PFSK-1 (cell line): ENCODE measurements at regions not wholly inside any gene's neighbourhood (a gene's known extent, or its start where the extent isn't known, plus 50 kb on each side); places are given as distances from the start of the nearest gene placed in this dataset.

ENCODE experiments used
- FOXP2 ChIP-seq: optimal IDR thresholded peaks from 2 replicates; pipeline ENCODE3; 2011; ENCODE audit warnings: borderline replicate concordance, control low read depth, inconsistent platforms; ENCODE audit not compliant: insufficient read depth; ENCODE audit errors: extremely low read length, extremely low read depth
- POLR2AphosphoS5 ChIP-seq: IDR thresholded peaks from 2 replicates; pipeline ENCODE4 v1.6.1; 2012; ENCODE audit warnings: low read depth, mild to moderate bottlenecking, control low read depth, low read length, moderate library complexity
- SIN3A ChIP-seq: IDR thresholded peaks from 2 replicates; pipeline ENCODE4 v1.6.1; 2012; ENCODE audit warnings: mild to moderate bottlenecking, low read length, moderate library complexity, borderline replicate concordance; ENCODE audit not compliant: insufficient read depth
- TAF1 ChIP-seq: IDR thresholded peaks from 2 replicates; pipeline ENCODE4 v1.6.1; 2012; ENCODE audit warnings: low read length, control low read depth, borderline replicate concordance; ENCODE audit not compliant: insufficient read depth
- TF ChIP-seq, protein P1 (sequence below), 2 experiments: IDR thresholded peaks; 2 replicates each; pipeline versions ENCODE4 v1.6.1 to v1.8.0; 2011 to 2012; ENCODE audit warnings: low read depth in 2 of 2, low read length in 2 of 2, control low read depth in 1 of 2, inconsistent platforms in 1 of 2, mild to moderate bottlenecking in 1 of 2, moderate library complexity in 1 of 2; ENCODE audit not compliant: insufficient read depth in 1 of 2

DNA sequence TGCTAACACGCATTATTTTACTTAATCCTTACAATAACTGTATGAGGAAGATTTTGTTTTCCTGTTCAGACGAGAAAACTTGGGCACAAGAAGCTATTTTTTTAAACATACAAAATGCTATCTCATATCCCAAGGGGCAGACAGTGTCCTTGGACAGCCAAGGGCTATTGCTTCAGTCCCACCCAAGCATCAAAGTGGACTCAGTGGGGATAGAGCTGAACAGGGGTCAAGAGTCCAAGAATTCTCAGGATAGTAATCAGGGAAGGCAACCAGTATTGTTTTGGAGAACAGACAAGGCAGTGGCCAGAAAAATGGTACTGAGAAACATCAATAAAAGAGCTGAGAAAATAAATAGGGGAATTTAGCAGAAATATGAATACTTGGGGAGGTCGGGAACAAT is 465.7 kb downstream of the PLPP3 start:
- TF ChIP-seq SIN3A (no peak), POLR2AphosphoS5 (no peak), TAF1 (no peak), FOXP2 (no peak)
- TF ChIP-seq, protein P1, sequence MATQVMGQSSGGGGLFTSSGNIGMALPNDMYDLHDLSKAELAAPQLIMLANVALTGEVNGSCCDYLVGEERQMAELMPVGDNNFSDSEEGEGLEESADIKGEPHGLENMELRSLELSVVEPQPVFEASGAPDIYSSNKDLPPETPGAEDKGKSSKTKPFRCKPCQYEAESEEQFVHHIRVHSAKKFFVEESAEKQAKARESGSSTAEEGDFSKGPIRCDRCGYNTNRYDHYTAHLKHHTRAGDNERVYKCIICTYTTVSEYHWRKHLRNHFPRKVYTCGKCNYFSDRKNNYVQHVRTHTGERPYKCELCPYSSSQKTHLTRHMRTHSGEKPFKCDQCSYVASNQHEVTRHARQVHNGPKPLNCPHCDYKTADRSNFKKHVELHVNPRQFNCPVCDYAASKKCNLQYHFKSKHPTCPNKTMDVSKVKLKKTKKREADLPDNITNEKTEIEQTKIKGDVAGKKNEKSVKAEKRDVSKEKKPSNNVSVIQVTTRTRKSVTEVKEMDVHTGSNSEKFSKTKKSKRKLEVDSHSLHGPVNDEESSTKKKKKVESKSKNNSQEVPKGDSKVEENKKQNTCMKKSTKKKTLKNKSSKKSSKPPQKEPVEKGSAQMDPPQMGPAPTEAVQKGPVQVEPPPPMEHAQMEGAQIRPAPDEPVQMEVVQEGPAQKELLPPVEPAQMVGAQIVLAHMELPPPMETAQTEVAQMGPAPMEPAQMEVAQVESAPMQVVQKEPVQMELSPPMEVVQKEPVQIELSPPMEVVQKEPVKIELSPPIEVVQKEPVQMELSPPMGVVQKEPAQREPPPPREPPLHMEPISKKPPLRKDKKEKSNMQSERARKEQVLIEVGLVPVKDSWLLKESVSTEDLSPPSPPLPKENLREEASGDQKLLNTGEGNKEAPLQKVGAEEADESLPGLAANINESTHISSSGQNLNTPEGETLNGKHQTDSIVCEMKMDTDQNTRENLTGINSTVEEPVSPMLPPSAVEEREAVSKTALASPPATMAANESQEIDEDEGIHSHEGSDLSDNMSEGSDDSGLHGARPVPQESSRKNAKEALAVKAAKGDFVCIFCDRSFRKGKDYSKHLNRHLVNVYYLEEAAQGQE (IDR thresholded peaks at IDR 0.05; ENCODE audit: insufficient read depth in 1 of 2, low read depth in 2 of 2, low read length in 2 of 2) = no peak

DNA sequence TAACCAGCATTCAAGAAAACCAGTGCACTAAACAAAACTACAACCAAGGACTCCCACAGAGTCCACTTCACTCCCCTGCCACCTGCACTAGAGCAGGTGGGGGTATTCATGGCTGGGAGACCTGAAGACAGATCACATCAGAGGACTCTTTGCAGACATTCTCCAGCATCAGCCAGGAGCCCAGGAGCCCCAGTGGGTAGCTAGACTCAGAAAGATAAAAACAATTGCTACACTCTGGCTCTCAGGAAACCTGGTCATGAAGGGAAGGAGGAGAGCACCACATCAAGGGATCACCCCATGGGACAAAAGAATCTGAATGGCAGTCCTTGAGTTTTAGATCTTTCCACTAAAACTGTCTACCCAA is 472.1 kb downstream of the PLPP3 start:
- no peak for TF ChIP-seq FOXP2
- TF ChIP-seq, protein P1 (IDR thresholded peaks at IDR 0.05; ENCODE audit: insufficient read depth in 1 of 2, low read depth in 2 of 2, low read length in 2 of 2) = no peak
- no peak for TF ChIP-seq POLR2AphosphoS5
- no peak for TF ChIP-seq TAF1
- no peak for TF ChIP-seq SIN3A

DNA sequence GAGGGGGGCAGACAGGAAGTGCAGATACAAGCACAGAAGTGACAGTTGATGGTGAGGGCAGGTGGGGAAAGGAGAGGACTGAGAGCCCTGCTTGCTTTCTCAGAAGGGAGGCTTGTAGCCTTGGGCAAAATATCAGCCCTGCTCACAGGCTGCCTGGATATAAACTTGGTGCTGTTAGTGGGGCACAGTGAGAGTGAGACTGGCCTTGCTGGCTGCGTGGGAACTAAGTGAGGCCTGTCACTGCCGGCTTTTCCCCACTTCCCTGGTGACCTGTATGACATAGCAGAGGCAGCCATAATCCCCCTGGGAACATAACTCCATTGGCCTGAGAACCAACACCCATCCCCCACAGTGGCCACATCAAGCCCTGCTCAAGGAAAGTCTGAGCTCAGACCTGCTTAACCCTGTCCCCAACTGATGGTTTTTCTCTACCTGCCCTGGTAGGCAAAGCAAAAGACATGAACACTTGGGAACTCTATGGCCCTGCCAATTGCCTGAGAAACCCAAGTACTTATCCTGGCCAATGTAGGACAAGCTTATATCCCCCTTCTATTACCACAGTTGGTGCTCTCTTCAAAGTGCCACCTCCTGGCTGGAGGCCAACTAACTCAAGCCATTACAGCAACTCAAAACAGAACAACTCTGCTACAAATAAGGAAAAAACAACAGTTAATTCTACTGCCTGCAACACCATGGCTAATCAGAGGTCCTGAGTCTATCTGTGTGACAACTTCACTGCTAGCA is 472.7 kb downstream of the PLPP3 start:
- TF ChIP-seq POLR2AphosphoS5 (no peak), FOXP2 (no peak), TAF1 (no peak), SIN3A (no peak)
- TF ChIP-seq, protein P1 (IDR thresholded peaks at IDR 0.05; ENCODE audit: insufficient read depth in 1 of 2, low read depth in 2 of 2, low read length in 2 of 2) = no peak

DNA sequence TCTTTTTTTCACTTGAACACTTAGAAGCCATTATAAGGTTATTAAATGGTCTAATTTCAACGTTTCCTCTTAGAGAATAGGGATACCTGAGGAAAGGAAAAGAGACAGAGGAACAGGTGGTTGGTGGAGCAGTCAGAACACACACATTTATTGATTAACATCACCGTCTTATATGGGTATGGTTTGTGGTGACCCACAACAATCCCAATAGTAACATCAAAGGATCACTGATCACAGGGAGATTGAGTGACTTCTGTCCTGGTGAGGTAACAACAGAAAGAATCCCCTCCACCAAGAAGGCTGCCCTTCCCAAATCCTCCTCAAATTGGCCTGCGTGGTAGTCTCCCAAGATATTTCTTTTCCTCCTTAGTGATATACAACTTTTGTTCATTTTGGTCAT is 474.0 kb downstream of the PLPP3 start:
- TF ChIP-seq POLR2AphosphoS5 (no peak), TAF1 (no peak), SIN3A (no peak), FOXP2 (no peak)
- TF ChIP-seq, protein P1 (IDR thresholded peaks at IDR 0.05; ENCODE audit: insufficient read depth in 1 of 2, low read depth in 2 of 2, low read length in 2 of 2) = no peak
